GM23248 (cell line): ENCODE measurements at regions not wholly inside any gene's neighbourhood (a gene's known extent, or its start where the extent isn't known, plus 50 kb on each side); places are given as distances from the start of the nearest gene placed in this dataset.

Experiments
- DNase-seq: peaks from one replicate; pipeline ENCODE4 v3.0.0-alpha.2; 2015
- H2AFZ ChIP-seq: fragments of 200-600 bp; sonication (generic); 2 replicates; pipeline ENCODE4 v1.6.1; 2016; ENCODE audit warnings: antibody characterized with exemption
- H3F3A ChIP-seq: fragments of 200-600 bp; sonication (generic); 2 replicates; pipeline ENCODE4 v1.6.1; 2016; ENCODE audit warnings: mild to moderate bottlenecking, antibody characterized with exemption, mixed run types; ENCODE audit not compliant: insufficient read depth
- H3K27ac ChIP-seq: fragments of 200-600 bp; sonication (generic); 2 replicates; pipeline ENCODE4 v1.5.1; 2016; ENCODE audit warnings: mild to moderate bottlenecking
- H3K27me3 ChIP-seq: fragments of 200-600 bp; sonication (generic); replicated peaks from 2 replicates; pipeline ENCODE4 v1.6.1; 2016; ENCODE audit warnings: mild to moderate bottlenecking; ENCODE audit not compliant: insufficient read depth
- H3K36me3 ChIP-seq: fragments of 200-600 bp; sonication (generic); 2 replicates; pipeline ENCODE4 v1.6.1; 2016; ENCODE audit warnings: low read depth, mild to moderate bottlenecking
- H3K4me1 ChIP-seq: fragments of 200-600 bp; sonication (generic); 2 replicates; pipeline ENCODE4 v1.6.1; 2016; ENCODE audit warnings: mild to moderate bottlenecking; ENCODE audit not compliant: insufficient read depth
- H3K4me2 ChIP-seq: fragments of 200-600 bp; sonication (generic); one replicate; pipeline ENCODE4 v1.6.1; 2016; ENCODE audit warnings: mild to moderate bottlenecking; ENCODE audit not compliant: unreplicated experiment
- H3K4me3 ChIP-seq: fragments of 200-600 bp; sonication (generic); 2 replicates; pipeline ENCODE4 v1.5.1; 2016; ENCODE audit warnings: mild to moderate bottlenecking
- H3K79me2 ChIP-seq: fragments of 200-600 bp; sonication (generic); 2 replicates; pipeline ENCODE4 v1.6.1; 2016; ENCODE audit warnings: mild to moderate bottlenecking; ENCODE audit not compliant: insufficient read depth
- H3K9ac ChIP-seq: fragments of 200-600 bp; sonication (generic); 2 replicates; pipeline ENCODE4 v1.6.1; 2016; ENCODE audit warnings: mild to moderate bottlenecking
- H3K9me2 ChIP-seq: fragments of 200-600 bp; sonication (generic); 2 replicates; pipeline ENCODE4 v1.6.1; 2016; ENCODE audit warnings: mixed run types, mild to moderate bottlenecking, moderate library complexity; ENCODE audit not compliant: insufficient read depth
- H3K9me3 ChIP-seq: fragments of 200-600 bp; sonication (generic); one replicate; pipeline ENCODE4 v1.6.1; 2017; ENCODE audit warnings: low read depth
- H4K20me1 ChIP-seq: fragments of 200-600 bp; sonication (generic); 2 replicates; pipeline ENCODE4 v1.6.0; 2016; ENCODE audit not compliant: insufficient read depth
- EZH2 ChIP-seq: fragments of 200-600 bp; sonication (generic); IDR thresholded peaks from 2 replicates; pipeline ENCODE4 v1.6.1; 2018; ENCODE audit warnings: antibody characterized with exemption, mild to moderate bottlenecking; ENCODE audit not compliant: insufficient read depth, poor library complexity, severe bottlenecking
- EZH2phosphoT487 ChIP-seq: fragments of 200-600 bp; sonication (generic); IDR thresholded peaks from 2 replicates; pipeline ENCODE4 v1.6.1; 2018; ENCODE audit warnings: antibody characterized with exemption, moderate library complexity, mild to moderate bottlenecking, low read depth; ENCODE audit not compliant: insufficient read depth
- WGBS, 2 experiments: methylation state at CpG; one replicate each; pipeline ENCODE4 v1.1.6; 2015 to 2017; ENCODE audit warnings: low lambda C conversion rate in 2 of 2, low coverage in 1 of 2; ENCODE audit errors: missing lambda C conversion rate in 2 of 2; 5-methylcytosine and 5-hydroxymethylcytosine counted together
- in situ Hi-C: fragments of 300-500 bp; cut with MboI; formaldehyde crosslinking; loops from 2 replicates; pipeline ENCODE4 v1.15.0; 2020

- 22 to 30% methylated on average over 3 of the region's 3 CpGs for WGBS, 2 experiments
- Histone ChIP-seq H3K27ac (no peak overlapping the region), H3K9me3 (no peaks in the 10 kb centered on the region), H3F3A (no peaks in the 10 kb centered on the region), H3K4me3 (no peak overlapping the region), H3K4me2 (no peak overlapping the region), H3K36me3 (no peaks in the 10 kb centered on the region), H3K9me2 (no peaks in the 10 kb centered on the region), H4K20me1 (no peaks in the 10 kb centered on the region), H3K79me2 (no peaks in the 10 kb centered on the region), H2AFZ (no peak overlapping the region), H3K27me3 (no peaks in the 10 kb centered on the region), H3K9ac (no peak overlapping the region), H3K4me1 (no peaks in the 10 kb centered on the region)
- no peak for TF ChIP-seq EZH2
- TF ChIP-seq EZH2phosphoT487, result no peak
- no peak for DNase-seq
- in situ Hi-C loops, result no loop called here
Measured at GRCh38 chr17:13981881-13982280, 87.4 kb upstream of the COX10 start.

DNA sequence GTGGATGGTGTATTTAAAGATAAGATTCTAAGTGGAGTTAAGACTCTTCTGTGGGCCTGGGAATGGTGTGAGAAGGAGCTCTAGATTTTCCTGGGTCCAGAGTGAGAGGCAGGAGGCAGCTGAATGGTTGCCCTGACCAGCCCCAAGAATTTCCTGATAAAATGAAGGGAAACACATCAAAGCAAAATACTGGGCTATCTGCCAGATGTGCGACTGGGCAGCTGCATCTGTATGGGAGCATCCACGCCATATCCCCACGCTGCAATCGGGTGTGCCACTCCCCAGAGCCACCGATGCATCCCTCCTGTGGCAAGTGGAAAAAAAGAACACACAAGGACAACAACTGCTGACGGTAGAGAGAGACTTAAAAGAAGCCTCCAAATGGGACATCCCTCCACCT, 84.3 kb upstream of the COX10 start:
- Histone ChIP-seq H2AFZ (no peak overlapping the region), H3K4me2 (no peak overlapping the region), H3K36me3 (no peaks in the 10 kb centered on the region), H3K27me3 (no peaks in the 10 kb centered on the region), H3K9me2 (no peaks in the 10 kb centered on the region), H3K9me3 (no peaks in the 10 kb centered on the region), H4K20me1 (no peaks in the 10 kb centered on the region), H3K9ac (no peak overlapping the region), H3K4me1 (no peaks in the 10 kb centered on the region), H3K79me2 (no peaks in the 10 kb centered on the region), H3K4me3 (no peak overlapping the region), H3K27ac (no peak overlapping the region), H3F3A (no peaks in the 10 kb centered on the region)
- WGBS, 2 experiments, result 67 to 74% methylated on average over 6 of the region's 6 CpGs
- TF ChIP-seq EZH2, result no peak
- TF ChIP-seq EZH2phosphoT487, result no peak
- DNase-seq, result no peak
- in situ Hi-C loops, result no loop called here

- Histone ChIP-seq H3K4me2 (no peak overlapping the region), H4K20me1 (no peaks in the 10 kb centered on the region), H3K36me3 (no peaks in the 10 kb centered on the region), H3K9ac (no peak overlapping the region), H3K4me1 (no peaks in the 10 kb centered on the region), H2AFZ (no peak overlapping the region), H3K4me3 (no peak overlapping the region), H3F3A (no peaks in the 10 kb centered on the region), H3K9me2 (no peaks in the 10 kb centered on the region), H3K27ac (no peak overlapping the region), H3K79me2 (no peaks in the 10 kb centered on the region), H3K9me3 (no peaks in the 10 kb centered on the region), H3K27me3 (no peaks in the 10 kb centered on the region)
- 85 to 89% methylated on average over 4 of the region's 4 CpGs for WGBS, 2 experiments
- no peak for DNase-seq
- in situ Hi-C loops, result no loop called here
- no peak for TF ChIP-seq EZH2
Measured at GRCh38 chr17:13986855-13987254, 82.4 kb upstream of the COX10 start.

- no peaks in the 10 kb centered on the region for H3K9me3 ChIP-seq
- H3K36me3 ChIP-seq, result no peaks in the 10 kb centered on the region
- H3K4me3 ChIP-seq, result no peak overlapping the region
- no peaks in the 10 kb centered on the region for H4K20me1 ChIP-seq
- no peaks in the 10 kb centered on the region for H3K79me2 ChIP-seq
- no peak overlapping the region for H2AFZ ChIP-seq
- H3K4me1 ChIP-seq, result no peaks in the 10 kb centered on the region
- no peak overlapping the region for H3K27ac ChIP-seq
- H3F3A ChIP-seq, result no peaks in the 10 kb centered on the region
- H3K27me3 ChIP-seq, result no peaks in the 10 kb centered on the region
- no peak overlapping the region for H3K4me2 ChIP-seq
- H3K9ac ChIP-seq, result no peak overlapping the region
- H3K9me2 ChIP-seq, result no peaks in the 10 kb centered on the region
- 56 to 57% methylated on average over 4 of the region's 4 CpGs for WGBS, 2 experiments
- in situ Hi-C loops, result no loop called here
- no peak for DNase-seq
- TF ChIP-seq EZH2phosphoT487 (no peak), EZH2 (no peak)
Measured at GRCh38 chr17:13989138-13989537, 80.2 kb upstream of the COX10 start.

DNA sequence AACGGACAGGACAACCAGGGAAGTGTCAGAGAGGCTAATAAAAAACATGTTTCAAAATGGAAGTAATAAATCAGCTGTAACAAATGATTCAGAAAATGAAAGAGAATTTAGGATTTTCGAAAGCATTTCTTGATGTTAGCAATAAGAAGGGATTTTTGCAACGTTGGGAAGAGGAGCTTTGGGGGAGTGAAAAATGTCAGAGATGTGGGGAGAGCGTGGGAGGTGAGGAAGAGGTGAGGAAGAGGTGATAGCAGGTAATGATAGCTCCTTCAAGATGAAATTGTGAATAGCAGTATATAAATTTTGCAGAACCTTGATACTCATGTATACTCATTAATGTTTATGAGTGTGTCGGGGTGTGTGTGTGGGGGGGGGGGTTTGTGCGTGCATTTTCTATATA, 76.2 kb upstream of the COX10 start:
- H3K4me3 ChIP-seq, result no peak overlapping the region
- H4K20me1 ChIP-seq, result no peaks in the 10 kb centered on the region
- no peaks in the 10 kb centered on the region for H3K27me3 ChIP-seq
- no peak for TF ChIP-seq EZH2phosphoT487
- no peak for TF ChIP-seq EZH2
- H3K9me3 ChIP-seq, result no peaks in the 10 kb centered on the region
- H3K36me3 ChIP-seq, result no peaks in the 10 kb centered on the region
- no peak for DNase-seq
- no peak overlapping the region for H3K4me2 ChIP-seq
- no peak overlapping the region for H3K9ac ChIP-seq
- H3K9me2 ChIP-seq, result no peaks in the 10 kb centered on the region
- no peak overlapping the region for H3K27ac ChIP-seq
- WGBS, 2 experiments, result 77 to 84% methylated on average over 6 of the region's 6 CpGs
- H3K79me2 ChIP-seq, result no peaks in the 10 kb centered on the region
- H3F3A ChIP-seq, result no peaks in the 10 kb centered on the region
- peaks cover 14% of the 10 kb centered on the region for H3K4me1 ChIP-seq
- no peak overlapping the region for H2AFZ ChIP-seq
- in situ Hi-C loops, result no loop called here
